ENCODE measurements at regions not wholly inside any gene's neighbourhood (a gene's known extent, or its start where the extent isn't known, plus 50 kb on each side); places are given as distances from the start of the nearest gene placed in this dataset.

DNA sequence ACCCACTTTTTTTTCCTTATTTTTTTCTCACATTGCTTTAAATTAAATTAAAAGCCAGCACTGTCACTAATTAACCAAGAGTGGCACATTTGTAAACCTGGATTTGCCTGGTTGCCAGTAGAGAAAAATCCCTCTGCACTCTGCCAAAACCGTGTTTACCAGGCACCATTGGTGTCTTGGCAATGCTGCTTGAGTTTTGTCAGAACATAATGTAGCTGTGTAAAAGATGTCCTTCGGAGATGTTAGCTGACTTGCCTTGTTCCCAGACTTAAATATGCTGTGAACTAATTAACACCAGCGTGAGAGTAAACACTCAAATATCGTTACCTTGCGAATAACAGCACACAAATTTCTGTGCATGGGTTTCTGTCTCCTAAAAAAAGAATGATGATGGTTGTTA, 694.9 kb upstream of the ID4 start:
- H3K4me3 ChIP-seq = no peak overlapping the region
- H3K27me3 ChIP-seq (ENCODE audit: control insufficient read depth in 2 of 2, insufficient read depth in 2 of 2, low read length in 2 of 2) = no peaks in the 10 kb centered on the region
- H3K9me1 ChIP-seq (ENCODE audit: control insufficient read depth, insufficient read depth, low read length) = no peaks in the 10 kb centered on the region
- CTCF ChIA-PET (ENCODE audit: low intra/inter-chr PET ratio) = no interaction called here
- 3% methylated on average over 5 of the region's 5 CpGs for WGBS (ENCODE audit: insufficient coverage, low coverage, missing lambda C conversion rate)
- no TSS peak for BruUV-seq (replicated peaks)
- ATAC-seq = no peak
- H3K36me3 ChIP-seq (ENCODE audit: control insufficient read depth, insufficient read depth, low read length) = no peaks in the 10 kb centered on the region
- no peaks in the 10 kb centered on the region for H3K79me2 ChIP-seq (ENCODE audit: control insufficient read depth, insufficient read depth, low read length)
- H4K20me1 ChIP-seq (replicated peaks; ENCODE audit: control insufficient read depth, insufficient read depth, low read length) = no peaks in the 10 kb centered on the region
- H3K4me1 ChIP-seq (replicated peaks in 1 of 2; ENCODE audit: control insufficient read depth in 2 of 2, insufficient read depth in 2 of 2, low read length in 2 of 2) = no peaks in the 10 kb centered on the region
- no peak overlapping the region for H2AFZ ChIP-seq (ENCODE audit: low read depth, low read length)
- TF ChIP-seq CCNT2 (IDR thresholded peaks at IDR 0.05; ENCODE audit: borderline replicate concordance, extremely low read depth, insufficient read length, low read depth, low read length) (no peak), TCF7L2 (IDR thresholded peaks at IDR 0.05; ENCODE audit: low read depth, low read length) (no peak), MCM5 (IDR thresholded peaks at IDR 0.05; ENCODE audit: low read depth) (no peak)
- H3K27ac ChIP-seq (ENCODE audit: extremely low read depth, low read depth, low read length) = no peak overlapping the region
- no peak for DNase-seq (ENCODE audit: extremely low read depth in 1 of 4, low spot score in 3 of 4)
- in situ Hi-C loops (cut with MboI) = no loop called here
- no peak overlapping the region for H3K4me2 ChIP-seq (ENCODE audit: insufficient read depth, low read length)
- H3K9ac ChIP-seq (ENCODE audit: insufficient read depth in 1 of 2, low read depth in 2 of 2, low read length in 2 of 2) = no peak overlapping the region
- H3K9me3 ChIP-seq (replicated peaks; ENCODE audit: control insufficient read depth, insufficient read depth, low read depth, low read length) = no peaks in the 10 kb centered on the region
- no peak for FAIRE-seq
- intact Hi-C loops (cut with micrococcal nuclease) = no loop called here
- POLR2A ChIA-PET = interaction anchor here (0.6 kb wide), 1 partner anchor 1252 kb away, joined by 3 read pairs; no protein-coding TSS in a partner anchor

DNA sequence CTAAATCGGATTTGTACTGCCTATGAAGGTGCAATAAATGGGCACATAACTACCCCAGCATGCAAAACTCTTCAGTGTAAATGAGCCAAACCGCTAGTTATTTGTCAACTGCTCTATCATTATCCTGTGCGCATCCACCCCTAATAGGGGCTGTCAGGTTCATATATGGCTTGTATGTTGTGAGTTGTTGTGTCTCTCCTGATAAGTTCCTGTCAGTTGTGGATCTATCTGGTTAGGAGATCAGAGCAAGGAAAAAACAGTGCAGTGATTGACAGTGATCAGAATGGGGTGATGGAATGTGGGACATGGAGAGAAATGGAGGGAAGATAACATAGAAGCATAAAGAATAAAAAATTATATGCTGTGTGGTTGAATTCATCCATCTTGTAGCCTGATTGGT, 686.9 kb upstream of the ID4 start:
- H3K9me1 ChIP-seq (ENCODE audit: control insufficient read depth, insufficient read depth, low read length) = no peaks in the 10 kb centered on the region
- H3K79me2 ChIP-seq (ENCODE audit: control insufficient read depth, insufficient read depth, low read length) = no peaks in the 10 kb centered on the region
- no peak overlapping the region for H3K4me3 ChIP-seq
- FAIRE-seq (no peak), DNase-seq (ENCODE audit: extremely low read depth in 1 of 4, low spot score in 3 of 4) (no peak), ATAC-seq (no peak)
- POLR2A ChIA-PET = no interaction called here
- intact Hi-C loops (cut with micrococcal nuclease) = no loop called here
- no peaks in the 10 kb centered on the region for H3K27me3 ChIP-seq (ENCODE audit: control insufficient read depth in 2 of 2, insufficient read depth in 2 of 2, low read length in 2 of 2)
- no peaks in the 10 kb centered on the region for H4K20me1 ChIP-seq (replicated peaks; ENCODE audit: control insufficient read depth, insufficient read depth, low read length)
- no peak overlapping the region for H3K27ac ChIP-seq (ENCODE audit: extremely low read depth, low read depth, low read length)
- H3K9me3 ChIP-seq (replicated peaks; ENCODE audit: control insufficient read depth, insufficient read depth, low read depth, low read length) = no peaks in the 10 kb centered on the region
- H3K4me1 ChIP-seq (replicated peaks in 1 of 2; ENCODE audit: control insufficient read depth in 2 of 2, insufficient read depth in 2 of 2, low read length in 2 of 2) = no peaks in the 10 kb centered on the region
- in situ Hi-C loops (cut with MboI) = no loop called here
- no peak overlapping the region for H3K9ac ChIP-seq (ENCODE audit: insufficient read depth in 1 of 2, low read depth in 2 of 2, low read length in 2 of 2)
- no peak overlapping the region for H2AFZ ChIP-seq (ENCODE audit: low read depth, low read length)
- WGBS (ENCODE audit: insufficient coverage, low coverage, missing lambda C conversion rate) = 0% methylated on average over 3 of the region's 3 CpGs
- no peaks in the 10 kb centered on the region for H3K36me3 ChIP-seq (ENCODE audit: control insufficient read depth, insufficient read depth, low read length)
- no peak overlapping the region for H3K4me2 ChIP-seq (ENCODE audit: insufficient read depth, low read length)
- BruUV-seq (replicated peaks) = no TSS peak
- CTCF ChIA-PET (ENCODE audit: low intra/inter-chr PET ratio) = no interaction called here
- TF ChIP-seq TBL1XR1 (IDR thresholded peaks at IDR 0.05; ENCODE audit: low read length in 2 of 2) = no peak
- no peak for TF ChIP-seq KAT2B (IDR thresholded peaks at IDR 0.05; ENCODE audit: low read depth, low read length)
- TF ChIP-seq, protein P1, sequence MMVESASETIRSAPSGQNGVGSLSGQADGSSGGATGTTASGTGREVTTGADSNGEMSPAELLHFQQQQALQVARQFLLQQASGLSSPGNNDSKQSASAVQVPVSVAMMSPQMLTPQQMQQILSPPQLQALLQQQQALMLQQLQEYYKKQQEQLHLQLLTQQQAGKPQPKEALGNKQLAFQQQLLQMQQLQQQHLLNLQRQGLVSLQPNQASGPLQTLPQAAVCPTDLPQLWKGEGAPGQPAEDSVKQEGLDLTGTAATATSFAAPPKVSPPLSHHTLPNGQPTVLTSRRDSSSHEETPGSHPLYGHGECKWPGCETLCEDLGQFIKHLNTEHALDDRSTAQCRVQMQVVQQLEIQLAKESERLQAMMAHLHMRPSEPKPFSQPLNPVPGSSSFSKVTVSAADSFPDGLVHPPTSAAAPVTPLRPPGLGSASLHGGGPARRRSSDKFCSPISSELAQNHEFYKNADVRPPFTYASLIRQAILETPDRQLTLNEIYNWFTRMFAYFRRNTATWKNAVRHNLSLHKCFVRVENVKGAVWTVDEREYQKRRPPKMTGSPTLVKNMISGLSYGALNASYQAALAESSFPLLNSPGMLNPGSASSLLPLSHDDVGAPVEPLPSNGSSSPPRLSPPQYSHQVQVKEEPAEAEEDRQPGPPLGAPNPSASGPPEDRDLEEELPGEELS (CRISPR knock-in tag; IDR thresholded peaks at IDR 0.05; ENCODE audit: borderline replicate concordance) = no peak
- no peak for TF ChIP-seq ATF1 (CRISPR knock-in tag; IDR thresholded peaks at IDR 0.05)
- TF ChIP-seq ATF1 (tag; IDR thresholded peaks at IDR 0.05) = no peak
- TF ChIP-seq NFE2L1 (tag; IDR thresholded peaks at IDR 0.05; ENCODE audit: borderline replicate concordance, low read depth) = no peak
- TF ChIP-seq RBM17 (IDR thresholded peaks at IDR 0.05; ENCODE audit: borderline replicate concordance, low read depth, low read length) = no peak
- TF ChIP-seq, protein P2, sequence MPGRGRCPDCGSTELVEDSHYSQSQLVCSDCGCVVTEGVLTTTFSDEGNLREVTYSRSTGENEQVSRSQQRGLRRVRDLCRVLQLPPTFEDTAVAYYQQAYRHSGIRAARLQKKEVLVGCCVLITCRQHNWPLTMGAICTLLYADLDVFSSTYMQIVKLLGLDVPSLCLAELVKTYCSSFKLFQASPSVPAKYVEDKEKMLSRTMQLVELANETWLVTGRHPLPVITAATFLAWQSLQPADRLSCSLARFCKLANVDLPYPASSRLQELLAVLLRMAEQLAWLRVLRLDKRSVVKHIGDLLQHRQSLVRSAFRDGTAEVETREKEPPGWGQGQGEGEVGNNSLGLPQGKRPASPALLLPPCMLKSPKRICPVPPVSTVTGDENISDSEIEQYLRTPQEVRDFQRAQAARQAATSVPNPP (IDR thresholded peaks at IDR 0.05; ENCODE audit: borderline replicate concordance, insufficient read depth, insufficient read length) = no peak
- TF ChIP-seq U2AF2 (optimal IDR thresholded peaks at IDR 0.05; ENCODE audit: low read depth, low read length) = no peak
- TF ChIP-seq TEAD4 (IDR thresholded peaks at IDR 0.05; ENCODE audit: low read length) = no peak
- TF ChIP-seq TEAD4 (CRISPR knock-in tag; IDR thresholded peaks at IDR 0.05; ENCODE audit: borderline replicate concordance) = no peak
- no peak for TF ChIP-seq ZNF764 (CRISPR knock-in tag; IDR thresholded peaks at IDR 0.05; ENCODE audit: low read depth)
- TF ChIP-seq BRD9 (IDR thresholded peaks at IDR 0.05; ENCODE audit: low read depth, partially characterized antibody) = no peak
